Lung (tissue), 11 donors: ENCODE measurements at regions not wholly inside any gene's neighbourhood (a gene's known extent, or its start where the extent isn't known, plus 50 kb on each side); places are given as distances from the start of the nearest gene placed in this dataset.

Experiments
- ATAC-seq: fragments of 200-7000 bp; cut with Tn5 transposase; one replicate; pipeline ENCODE4 v1.9.1; 2020; ENCODE audit warnings: moderate number of reproducible peaks; ENCODE audit not compliant: insufficient read depth, low FRiP score
- DNase-seq, 3 donors: peaks; one replicate each; pipeline ENCODE4 v3.0.0-alpha.2; 2013 to 2017
- H3K27ac ChIP-seq, 2 donors: one replicate each; pipeline ENCODE4 v1.5.1; 2013; ENCODE audit warnings: mild to moderate bottlenecking in 2 of 2, moderate library complexity in 2 of 2, control low read depth in 1 of 2, inconsistent platforms in 1 of 2, low read depth in 1 of 2, low read length in 1 of 2
- H3K27me3 ChIP-seq, 3 donors: one replicate each; pipeline ENCODE4 v1.5.1; 2013; ENCODE audit warnings: low read length in 2 of 3; ENCODE audit not compliant: control insufficient read depth in 3 of 3, insufficient read depth in 3 of 3
- H3K36me3 ChIP-seq, 4 donors: one replicate each; pipeline ENCODE4 v1.5.1; 2013; ENCODE audit warnings: low read length in 4 of 4, mild to moderate bottlenecking in 1 of 4, moderate library complexity in 1 of 4; ENCODE audit not compliant: control insufficient read depth in 4 of 4, insufficient read depth in 4 of 4
- H3K4me1 ChIP-seq, 5 donors: one replicate each; pipeline ENCODE4 v1.5.1; 2013; ENCODE audit warnings: low read length in 5 of 5, mild to moderate bottlenecking in 2 of 5, moderate library complexity in 1 of 5; ENCODE audit not compliant: control insufficient read depth in 5 of 5, insufficient read depth in 5 of 5
- H3K4me3 ChIP-seq: one replicate; pipeline ENCODE4 v1.5.1; 2013; ENCODE audit warnings: mild to moderate bottlenecking, control low read depth, moderate library complexity
- H3K9ac ChIP-seq, 2 donors: one replicate each; pipeline ENCODE4 v1.5.1; 2013; ENCODE audit warnings: low read length in 2 of 2, control low read depth in 1 of 2; ENCODE audit not compliant: insufficient read depth in 1 of 2
- H3K9me3 ChIP-seq, 4 donors: one replicate each; pipeline ENCODE4 v1.5.1; 2013; ENCODE audit warnings: low read length in 3 of 4, mild to moderate bottlenecking in 1 of 4, moderate library complexity in 1 of 4; ENCODE audit not compliant: control insufficient read depth in 4 of 4, insufficient read depth in 3 of 4
- CTCF ChIP-seq: IDR thresholded peaks from 2 replicates; pipeline ENCODE4 v1.5.1; 2012; ENCODE audit warnings: mild to moderate bottlenecking; ENCODE audit errors: control extremely low read depth, extremely low read depth
- WGBS, 2 donors: extraction: QIAGEN DNeasy Blood & Tissue Kit; methylation state at CpG; one replicate each; pipeline ENCODE4 v1.1.7; 2013; 5-methylcytosine and 5-hydroxymethylcytosine counted together
- donor health status: control.
- donor health status: control.
- donor health status: Bipolar disorder and iron deficiency.
- donor health status: healthy.
- donor health status: DM: yes; HTN: yes; CAD: no.

GRCh38 chrX:6777238-6778002, 242.5 kb upstream of the VCX3A start:
- no peak for TF ChIP-seq CTCF
- DNase-seq (no peak), ATAC-seq (no peak)
- H3K4me1 ChIP-seq, result no peaks in the 10 kb centered on the region
- no peaks in the 10 kb centered on the region for H3K36me3 ChIP-seq
- WGBS, 2 donors, result 85 to 87% methylated on average over 6 of the region's 6 CpGs
- no peak overlapping the region for H3K9ac ChIP-seq
- H3K4me3 ChIP-seq, result no peak overlapping the region
- peaks cover 0 to 2% (median 0%) of the 10 kb centered on the region in 4 donors for H3K9me3 ChIP-seq
- peaks cover 0 to 31% (median 9%) of the 10 kb centered on the region in 3 donors for H3K27me3 ChIP-seq
- no peak overlapping the region for H3K27ac ChIP-seq

- WGBS, 2 donors, result 80 to 88% methylated on average over 3 of the region's 3 CpGs
- DNase-seq, result no peak
- no peaks in the 10 kb centered on the region for H3K36me3 ChIP-seq
- H3K9ac ChIP-seq, result no peak overlapping the region
- no peak overlapping the region for H3K27ac ChIP-seq
- ATAC-seq, result no peak
- peaks cover 0 to 19% (median 3%) of the 10 kb centered on the region in 3 donors for H3K27me3 ChIP-seq
- no peak for TF ChIP-seq CTCF
- no peak overlapping the region for H3K4me3 ChIP-seq
- H3K9me3 ChIP-seq, result peaks cover 0 to 3% (median 0%) of the 10 kb centered on the region in 4 donors
- no peaks in the 10 kb centered on the region for H3K4me1 ChIP-seq
Measured at GRCh38 chrX:6770936-6771335, 236.0 kb upstream of the VCX3A start.

- WGBS, 2 donors, result 57 to 71% methylated on average over 7 of the region's 7 CpGs
- H3K27ac ChIP-seq, result no peak overlapping the region
- no peaks in the 10 kb centered on the region for H3K4me1 ChIP-seq
- no peaks in the 10 kb centered on the region for H3K36me3 ChIP-seq
- ATAC-seq (no peak), DNase-seq (no peak)
- no peak overlapping the region for H3K4me3 ChIP-seq
- H3K9me3 ChIP-seq, result peaks cover 0 to 3% (median 0%) of the 10 kb centered on the region in 4 donors
- H3K27me3 ChIP-seq, result peaks cover 0 to 14% (median 0%) of the 10 kb centered on the region in 3 donors
- TF ChIP-seq CTCF, result no peak
- no peak overlapping the region for H3K9ac ChIP-seq
Measured at GRCh38 chrX:6768881-6769280, 234.0 kb upstream of the VCX3A start.
